ENCODE measurements at regions not wholly inside any gene's neighbourhood (a gene's known extent, or its start where the extent isn't known, plus 50 kb on each side); places are given as distances from the start of the nearest gene placed in this dataset.
A peak's percentile ranks its signal among the peaks of the same experiment; 100 is the strongest.

GRCh38 chr7:106372126-106372525 is 87.3 kb upstream of the NAMPT start:
- Histone ChIP-seq H3K27me3 (no peaks in the 10 kb centered on the region), H3K27ac (no peak overlapping the region), H3K36me3 (no peaks in the 10 kb centered on the region), H3K9me3 (no peaks in the 10 kb centered on the region), H3K4me1 (peaks cover 0 to 25% (median 6%) of the 10 kb centered on the region in 3 donors), H3K4me3 (no peak overlapping the region)
- WGBS, 2 donors = 69 to 83% methylated on average over 2 of the region's 2 CpGs
- TF ChIP-seq POLR2A (IDR thresholded peaks at IDR 0.05) = no peak
- no peak for TF ChIP-seq CTCF (IDR thresholded peaks at IDR 0.05)
- intact Hi-C loops (cut with DNase I) = no loop called here
- no peak for DNase-seq

- Histone ChIP-seq H3K27me3 (no peaks in the 10 kb centered on the region), H3K4me3 (no peak overlapping the region), H3K9me3 (no peaks in the 10 kb centered on the region), H3K27ac (no peak overlapping the region), H3K4me1 (peaks cover 0 to 29% (median 6%) of the 10 kb centered on the region in 3 donors), H3K36me3 (no peaks in the 10 kb centered on the region)
- intact Hi-C loops (cut with DNase I) = no loop called here
- no peak for DNase-seq
- TF ChIP-seq CTCF (IDR thresholded peaks at IDR 0.05) (no peak), POLR2A (IDR thresholded peaks at IDR 0.05) (no peak)
- WGBS, 2 donors = 78 to 85% methylated on average over 4 of the region's 4 CpGs
These were observed 86.8 kb upstream of the NAMPT start for GRCh38 chr7:106371629-106372028.

GRCh38 chr7:106370542-106370941 is 85.8 kb upstream of the NAMPT start:
- Histone ChIP-seq H3K27ac (no peak overlapping the region), H3K36me3 (no peaks in the 10 kb centered on the region), H3K4me1 (peaks cover 0 to 40% (median 6%) of the 10 kb centered on the region in 3 donors), H3K9me3 (no peaks in the 10 kb centered on the region), H3K27me3 (no peaks in the 10 kb centered on the region), H3K4me3 (no peak overlapping the region)
- WGBS, 2 donors = 94 to 95% methylated on average over 10 of the region's 10 CpGs
- TF ChIP-seq POLR2A (IDR thresholded peaks at IDR 0.05) = no peak
- no peak for TF ChIP-seq CTCF (IDR thresholded peaks at IDR 0.05)
- DNase-seq = no peak
- intact Hi-C loops (cut with DNase I) = no loop called here

- WGBS, 2 donors = 69 to 79% methylated on average over 2 of the region's 2 CpGs
- Histone ChIP-seq H3K9me3 (no peaks in the 10 kb centered on the region), H3K27me3 (no peaks in the 10 kb centered on the region), H3K4me3 (no peak overlapping the region), H3K27ac (peak overlapping the region in 2 of 4 donors; percentile 2 to 31), H3K36me3 (no peaks in the 10 kb centered on the region), H3K4me1 (peaks cover 0 to 47% (median 6%) of the 10 kb centered on the region in 3 donors)
- intact Hi-C loops (cut with DNase I) = no loop called here
- DNase-seq = no peak
- TF ChIP-seq CTCF (IDR thresholded peaks at IDR 0.05) (no peak), POLR2A (IDR thresholded peaks at IDR 0.05) (no peak)
These were observed 85.0 kb upstream of the NAMPT start for GRCh38 chr7:106369816-106370215.

- peak overlapping the region in 2 of 4 donors; percentile 2 to 31 for H3K27ac ChIP-seq
- no peaks in the 10 kb centered on the region for H3K36me3 ChIP-seq
- intact Hi-C loops (cut with DNase I) = no loop called here
- no peak for DNase-seq
- H3K9me3 ChIP-seq = no peaks in the 10 kb centered on the region
- TF ChIP-seq CTCF (IDR thresholded peaks at IDR 0.05) (no peak), POLR2A (IDR thresholded peaks at IDR 0.05) (no peak)
- peaks cover 0 to 52% (median 6%) of the 10 kb centered on the region in 3 donors for H3K4me1 ChIP-seq
- WGBS, 2 donors = 44 to 51% methylated on average over 3 of the region's 3 CpGs
- no peak overlapping the region for H3K4me3 ChIP-seq
- no peaks in the 10 kb centered on the region for H3K27me3 ChIP-seq
These were observed 84.6 kb upstream of the NAMPT start for GRCh38 chr7:106369352-106369751.
